Bronchial epithelial cell (primary cell): ENCODE measurements at regions not wholly inside any gene's neighbourhood (a gene's known extent, or its start where the extent isn't known, plus 50 kb on each side); places are given as distances from the start of the nearest gene placed in this dataset.

ENCODE experiments used
- DNase-seq: peaks from one replicate; pipeline ENCODE4 v3.0.0-alpha.2; 2010; ENCODE audit warnings: low read depth
- FAIRE-seq: peaks from 2 replicates; lab custom pipeline; 2011; peaks lifted over from hg19 to GRCh38; lab: Jason Lieb, UNC
- H3K27me3 ChIP-seq: 2 replicates; pipeline ENCODE4 v1.5.1; 2011; ENCODE audit warnings: low read length; ENCODE audit not compliant: control insufficient read depth, insufficient read depth
- H3K36me3 ChIP-seq: 2 replicates; pipeline ENCODE4 v1.5.1; 2011; ENCODE audit warnings: low read length; ENCODE audit not compliant: control insufficient read depth, insufficient read depth
- H3K4me3 ChIP-seq: 2 replicates; pipeline ENCODE4 v1.5.1; 2011; ENCODE audit warnings: mild to moderate bottlenecking, low read depth, low read length, control low read depth
- TF ChIP-seq, protein P1 (sequence below): IDR thresholded peaks from 2 replicates; pipeline ENCODE4 v1.5.1; 2011; ENCODE audit warnings: mild to moderate bottlenecking, moderate library complexity, low read length, control low read depth, inconsistent platforms; ENCODE audit not compliant: insufficient read depth, severe bottlenecking

GRCh38 chr16:11428623-11428953 lies 83.3 kb downstream of the RMI2 start:
- no peaks in the 10 kb centered on the region for H3K27me3 ChIP-seq
- no peak for FAIRE-seq
- no peak for DNase-seq
- H3K36me3 ChIP-seq: no peaks in the 10 kb centered on the region
- H3K4me3 ChIP-seq: no peak overlapping the region
- TF ChIP-seq, protein P1, sequence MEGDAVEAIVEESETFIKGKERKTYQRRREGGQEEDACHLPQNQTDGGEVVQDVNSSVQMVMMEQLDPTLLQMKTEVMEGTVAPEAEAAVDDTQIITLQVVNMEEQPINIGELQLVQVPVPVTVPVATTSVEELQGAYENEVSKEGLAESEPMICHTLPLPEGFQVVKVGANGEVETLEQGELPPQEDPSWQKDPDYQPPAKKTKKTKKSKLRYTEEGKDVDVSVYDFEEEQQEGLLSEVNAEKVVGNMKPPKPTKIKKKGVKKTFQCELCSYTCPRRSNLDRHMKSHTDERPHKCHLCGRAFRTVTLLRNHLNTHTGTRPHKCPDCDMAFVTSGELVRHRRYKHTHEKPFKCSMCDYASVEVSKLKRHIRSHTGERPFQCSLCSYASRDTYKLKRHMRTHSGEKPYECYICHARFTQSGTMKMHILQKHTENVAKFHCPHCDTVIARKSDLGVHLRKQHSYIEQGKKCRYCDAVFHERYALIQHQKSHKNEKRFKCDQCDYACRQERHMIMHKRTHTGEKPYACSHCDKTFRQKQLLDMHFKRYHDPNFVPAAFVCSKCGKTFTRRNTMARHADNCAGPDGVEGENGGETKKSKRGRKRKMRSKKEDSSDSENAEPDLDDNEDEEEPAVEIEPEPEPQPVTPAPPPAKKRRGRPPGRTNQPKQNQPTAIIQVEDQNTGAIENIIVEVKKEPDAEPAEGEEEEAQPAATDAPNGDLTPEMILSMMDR: no peak

DNA sequence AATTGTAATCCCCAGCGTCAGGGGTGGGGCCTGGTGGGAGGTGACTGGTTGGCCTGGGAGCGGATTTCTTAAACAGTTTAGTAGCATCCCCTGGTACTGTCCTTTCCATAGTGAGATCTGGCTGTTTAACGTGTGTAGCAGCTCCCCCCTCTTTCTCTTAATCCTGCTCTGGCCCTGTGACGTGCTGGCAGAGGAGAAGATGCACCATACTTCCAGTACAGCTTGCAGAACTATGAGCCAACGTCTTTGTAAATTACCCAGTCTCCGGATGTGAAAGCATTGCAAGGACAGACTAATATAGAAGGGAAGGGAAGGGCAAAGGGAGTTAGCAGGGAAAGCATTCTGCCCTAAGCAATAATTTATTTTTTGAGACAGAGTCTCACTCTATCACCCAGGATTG lies 83.9 kb downstream of the RMI2 start:
- Histone ChIP-seq H3K27me3 (no peaks in the 10 kb centered on the region), H3K4me3 (no peak overlapping the region), H3K36me3 (no peaks in the 10 kb centered on the region)
- TF ChIP-seq, protein P1: no peak
- no peak for DNase-seq
- FAIRE-seq: no peak

GRCh38 chr16:11429823-11430222 lies 84.6 kb downstream of the RMI2 start:
- Histone ChIP-seq H3K36me3 (no peaks in the 10 kb centered on the region), H3K4me3 (no peak overlapping the region), H3K27me3 (no peaks in the 10 kb centered on the region)
- TF ChIP-seq, protein P1: no peak
- FAIRE-seq (no peak), DNase-seq (no peak)

DNA sequence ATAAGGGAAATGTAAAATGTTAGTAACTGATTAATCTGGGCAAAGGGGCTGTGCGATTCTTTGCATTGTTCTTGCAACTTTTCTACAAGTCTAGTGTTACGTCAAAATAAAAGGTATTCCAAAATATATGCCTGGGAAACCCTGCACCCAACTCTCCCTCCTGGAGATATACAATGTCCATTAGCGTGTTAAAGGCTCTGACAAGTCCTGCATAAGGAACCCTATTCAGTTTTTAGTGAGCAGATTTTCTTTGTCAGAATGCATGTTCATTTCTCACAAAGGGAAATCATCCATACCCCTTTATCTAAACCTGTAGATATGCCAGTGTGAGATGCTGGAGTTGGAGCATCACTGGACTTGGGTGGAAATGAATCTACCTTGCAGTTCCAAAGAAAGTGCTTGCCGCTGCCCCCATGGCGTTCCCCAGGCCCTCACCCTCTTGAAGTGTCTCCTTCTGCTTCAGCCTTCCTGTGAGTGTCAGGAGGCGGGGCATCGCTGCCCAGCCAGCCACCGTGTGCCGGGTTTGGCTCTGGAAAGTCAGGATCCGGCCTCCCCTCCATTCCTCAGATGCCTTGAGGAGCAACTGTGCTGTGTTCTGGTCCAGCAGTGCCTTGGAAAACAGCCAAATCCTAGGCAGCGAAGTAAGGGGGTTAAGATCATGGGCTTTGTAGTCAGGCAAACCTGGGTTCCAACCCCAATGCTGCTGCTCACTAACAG lies 85.5 kb downstream of the RMI2 start:
- TF ChIP-seq, protein P1: no peak
- FAIRE-seq (no peak), DNase-seq (no peak)
- H3K27me3 ChIP-seq: no peaks in the 10 kb centered on the region
- no peak overlapping the region for H3K4me3 ChIP-seq
- H3K36me3 ChIP-seq: no peaks in the 10 kb centered on the region

DNA sequence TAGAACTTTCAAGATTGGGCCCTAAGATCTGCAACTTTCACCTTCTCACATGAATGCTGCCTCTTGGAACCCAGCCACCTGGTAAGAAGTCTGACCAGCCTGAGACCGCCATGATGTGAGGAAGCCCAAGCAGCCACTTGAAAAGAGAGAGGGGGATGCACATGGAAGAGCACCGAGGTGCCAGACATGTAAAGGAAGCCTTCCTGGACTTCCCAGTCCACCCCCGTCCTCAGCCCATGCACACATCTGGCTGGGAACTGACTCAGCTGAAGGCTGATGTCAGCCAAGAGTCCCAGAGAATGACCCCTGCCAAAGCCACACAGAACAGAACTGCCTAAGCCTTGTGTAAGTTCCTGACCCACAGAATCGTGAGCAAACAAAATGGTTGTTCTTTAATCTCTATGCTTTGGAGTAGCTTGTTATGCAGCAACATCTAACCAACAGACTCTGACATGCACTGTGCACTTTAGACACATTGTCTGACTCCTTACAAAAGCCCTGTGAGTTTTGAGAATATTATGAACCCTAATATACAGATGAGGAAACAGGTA lies 86.7 kb downstream of the RMI2 start:
- FAIRE-seq (no peak), DNase-seq (peak; percentile 7)
- TF ChIP-seq, protein P1: no peak
- no peak overlapping the region for H3K4me3 ChIP-seq
- no peaks in the 10 kb centered on the region for H3K36me3 ChIP-seq
- H3K27me3 ChIP-seq: no peaks in the 10 kb centered on the region
